Liver (tissue), 8 donors: ENCODE measurements at regions not wholly inside any gene's neighbourhood (a gene's known extent, or its start where the extent isn't known, plus 50 kb on each side); places are given as distances from the start of the nearest gene placed in this dataset.

Source experiments
- DNase-seq: peaks from one replicate; pipeline ENCODE4 v3.0.0-alpha.2; 2017; ENCODE audit warnings: low spot score
- H3K27ac ChIP-seq, 2 donors: one replicate each; pipeline ENCODE4 v1.7.0; 2013; ENCODE audit warnings: inconsistent platforms in 2 of 2, low read length in 2 of 2, control low read depth in 1 of 2, low read depth in 1 of 2, mild to moderate bottlenecking in 1 of 2
- H3K27me3 ChIP-seq, 4 donors: one replicate each; pipeline versions ENCODE4 v1.6.1 to v1.7.0; 2013; ENCODE audit warnings: low read length in 3 of 4, inconsistent platforms in 1 of 4, mild to moderate bottlenecking in 1 of 4, moderate library complexity in 1 of 4; ENCODE audit not compliant: control insufficient read depth in 4 of 4, insufficient read depth in 4 of 4
- H3K36me3 ChIP-seq, 4 donors: one replicate each; pipeline versions ENCODE4 v1.6.1 to v1.7.0; 2013; ENCODE audit warnings: low read length in 3 of 4, mild to moderate bottlenecking in 3 of 4, low read depth in 1 of 4, moderate library complexity in 1 of 4; ENCODE audit not compliant: control insufficient read depth in 4 of 4, insufficient read depth in 3 of 4
- H3K4me1 ChIP-seq, 4 donors: one replicate each; pipeline versions ENCODE4 v1.6.1 to v1.7.0; 2013; ENCODE audit warnings: low read length in 3 of 4, mild to moderate bottlenecking in 3 of 4, moderate library complexity in 1 of 4; ENCODE audit not compliant: control insufficient read depth in 4 of 4, insufficient read depth in 4 of 4
- H3K4me3 ChIP-seq, 3 donors: one replicate each; pipeline versions ENCODE4 v1.6.1 to v1.7.0; 2013; ENCODE audit warnings: low read length in 3 of 3, control low read depth in 1 of 3, low read depth in 1 of 3, mild to moderate bottlenecking in 1 of 3
- H3K9ac ChIP-seq, 2 donors: one replicate each; pipeline ENCODE4 v1.7.0; 2013; ENCODE audit warnings: low read length in 2 of 2, mild to moderate bottlenecking in 2 of 2, moderate library complexity in 2 of 2, control low read depth in 1 of 2, low read depth in 1 of 2
- H3K9me3 ChIP-seq, 4 donors: one replicate each; pipeline versions ENCODE4 v1.6.1 to v1.7.0; 2013; ENCODE audit warnings: low read length in 3 of 4; ENCODE audit not compliant: control insufficient read depth in 4 of 4
- EGR1 ChIP-seq, 2 donors: IDR thresholded peaks; 2 replicates each; pipeline ENCODE4 v1.6.1; 2016 to 2018; ENCODE audit warnings: antibody characterized with exemption in 2 of 2, low read depth in 2 of 2
- FOXA1 ChIP-seq: IDR thresholded peaks from 2 replicates; pipeline ENCODE4 v1.6.1; 2016; ENCODE audit warnings: antibody characterized with exemption
- FOXA2 ChIP-seq: IDR thresholded peaks from 2 replicates; pipeline ENCODE4 v1.6.1; 2016; ENCODE audit warnings: antibody characterized with exemption
- GABPA ChIP-seq, 2 donors: IDR thresholded peaks in 1 of 2; conservative IDR thresholded peaks in 1 of 2; 2 replicates each; pipeline ENCODE4 v1.6.1; 2016; ENCODE audit warnings: antibody characterized with exemption in 2 of 2, mild to moderate bottlenecking in 1 of 2, moderate library complexity in 1 of 2
- HNF4A ChIP-seq, 2 donors: conservative IDR thresholded peaks; 2 replicates each; pipeline ENCODE4 v1.6.1; 2016; ENCODE audit warnings: antibody characterized with exemption in 2 of 2, mild to moderate bottlenecking in 2 of 2
- HNF4G ChIP-seq: IDR thresholded peaks from 2 replicates; pipeline ENCODE4 v1.6.1; 2016; ENCODE audit warnings: antibody characterized with exemption
- JUND ChIP-seq, 2 donors: IDR thresholded peaks; 2 replicates each; pipeline ENCODE4 v1.6.1; 2016; ENCODE audit warnings: antibody characterized with exemption in 2 of 2
- NR2F2 ChIP-seq: IDR thresholded peaks from 2 replicates; pipeline ENCODE4 v1.6.1; 2016; ENCODE audit warnings: antibody characterized with exemption
- RAD21 ChIP-seq, 2 donors: IDR thresholded peaks; 2 replicates each; pipeline ENCODE4 v1.6.1; 2016; ENCODE audit warnings: antibody characterized with exemption in 2 of 2, mild to moderate bottlenecking in 2 of 2
- RXRA ChIP-seq, 2 donors: IDR thresholded peaks; 2 replicates each; pipeline ENCODE4 v1.6.1; 2017 to 2018; ENCODE audit warnings: antibody characterized with exemption in 2 of 2, mild to moderate bottlenecking in 1 of 2
- SP1 ChIP-seq: IDR thresholded peaks from 2 replicates; pipeline ENCODE4 v1.6.1; 2018; ENCODE audit warnings: antibody characterized with exemption, mild to moderate bottlenecking
- TAF1 ChIP-seq: conservative IDR thresholded peaks from 2 replicates; pipeline ENCODE4 v1.6.1; 2016; ENCODE audit warnings: antibody characterized with exemption, mild to moderate bottlenecking
- YY1 ChIP-seq: IDR thresholded peaks from 2 replicates; pipeline ENCODE4 v1.6.1; 2016; ENCODE audit warnings: antibody characterized with exemption, mild to moderate bottlenecking
- WGBS: extraction: QIAGEN DNeasy Blood & Tissue Kit; methylation state at CpG from one replicate; pipeline ENCODE4 v1.1.7; 2013; 5-methylcytosine and 5-hydroxymethylcytosine counted together
- TF ChIP-seq, protein P1 (sequence below): fragments of 150-350 bp; IDR thresholded peaks from 2 replicates; pipeline ENCODE4 v1.5.1; 2017; ENCODE audit warnings: improper control_type of control experiment, low read depth, low read length; ENCODE audit not compliant: missing input control
- TF ChIP-seq, protein P2 (sequence below): IDR thresholded peaks from 2 replicates; pipeline ENCODE4 v1.6.1; 2016; ENCODE audit warnings: antibody characterized with exemption
- TF ChIP-seq, protein P3 (sequence below): IDR thresholded peaks from 2 replicates; pipeline ENCODE4 v1.6.1; 2016; ENCODE audit warnings: antibody characterized with exemption
- TF ChIP-seq, protein P4 (sequence below): IDR thresholded peaks from 2 replicates; pipeline ENCODE4 v1.6.1; 2016; ENCODE audit warnings: antibody characterized with exemption, mild to moderate bottlenecking
- TF ChIP-seq, protein P5 (sequence below): IDR thresholded peaks from 2 replicates; pipeline ENCODE4 v1.6.1; 2016; ENCODE audit warnings: antibody characterized with exemption
- donor health status: healthy.
- donor health status: healthy.
- donor health status: healthy.
- donor health status: healthy.
- donor health status: healthy.

DNA sequence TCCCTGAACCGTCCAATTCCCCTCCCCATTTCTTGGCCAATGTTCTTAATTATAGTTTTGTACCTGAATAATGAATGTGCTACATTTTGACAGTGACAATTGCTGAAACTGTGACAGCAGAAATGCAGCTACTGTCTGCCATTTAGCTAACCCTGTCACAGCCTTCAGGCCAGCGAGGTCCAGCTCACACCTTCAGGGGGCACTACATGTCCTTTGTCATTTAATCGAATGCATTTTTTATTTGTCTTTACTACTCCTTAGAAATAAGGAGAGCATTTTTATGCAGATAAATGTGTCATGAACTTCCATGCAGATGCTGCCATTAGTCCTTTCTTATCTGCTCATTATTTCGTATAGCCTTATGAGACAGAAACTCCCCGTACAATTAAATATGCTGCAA is 159.9 kb downstream of the MZT1 start:
- Histone ChIP-seq H3K9ac (no peak overlapping the region), H3K36me3 (no peaks in the 10 kb centered on the region), H3K27me3 (no peaks in the 10 kb centered on the region), H3K4me1 (no peaks in the 10 kb centered on the region), H3K4me3 (no peak overlapping the region), H3K27ac (no peak overlapping the region), H3K9me3 (no peaks in the 10 kb centered on the region)
- no peak for DNase-seq
- WGBS: 68% methylated on average over 5 of the region's 5 CpGs
- TF ChIP-seq, protein P1, sequence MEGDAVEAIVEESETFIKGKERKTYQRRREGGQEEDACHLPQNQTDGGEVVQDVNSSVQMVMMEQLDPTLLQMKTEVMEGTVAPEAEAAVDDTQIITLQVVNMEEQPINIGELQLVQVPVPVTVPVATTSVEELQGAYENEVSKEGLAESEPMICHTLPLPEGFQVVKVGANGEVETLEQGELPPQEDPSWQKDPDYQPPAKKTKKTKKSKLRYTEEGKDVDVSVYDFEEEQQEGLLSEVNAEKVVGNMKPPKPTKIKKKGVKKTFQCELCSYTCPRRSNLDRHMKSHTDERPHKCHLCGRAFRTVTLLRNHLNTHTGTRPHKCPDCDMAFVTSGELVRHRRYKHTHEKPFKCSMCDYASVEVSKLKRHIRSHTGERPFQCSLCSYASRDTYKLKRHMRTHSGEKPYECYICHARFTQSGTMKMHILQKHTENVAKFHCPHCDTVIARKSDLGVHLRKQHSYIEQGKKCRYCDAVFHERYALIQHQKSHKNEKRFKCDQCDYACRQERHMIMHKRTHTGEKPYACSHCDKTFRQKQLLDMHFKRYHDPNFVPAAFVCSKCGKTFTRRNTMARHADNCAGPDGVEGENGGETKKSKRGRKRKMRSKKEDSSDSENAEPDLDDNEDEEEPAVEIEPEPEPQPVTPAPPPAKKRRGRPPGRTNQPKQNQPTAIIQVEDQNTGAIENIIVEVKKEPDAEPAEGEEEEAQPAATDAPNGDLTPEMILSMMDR: no peak
- TF ChIP-seq HNF4G: no peak
- no peak for TF ChIP-seq SP1
- no peak for TF ChIP-seq YY1

DNA sequence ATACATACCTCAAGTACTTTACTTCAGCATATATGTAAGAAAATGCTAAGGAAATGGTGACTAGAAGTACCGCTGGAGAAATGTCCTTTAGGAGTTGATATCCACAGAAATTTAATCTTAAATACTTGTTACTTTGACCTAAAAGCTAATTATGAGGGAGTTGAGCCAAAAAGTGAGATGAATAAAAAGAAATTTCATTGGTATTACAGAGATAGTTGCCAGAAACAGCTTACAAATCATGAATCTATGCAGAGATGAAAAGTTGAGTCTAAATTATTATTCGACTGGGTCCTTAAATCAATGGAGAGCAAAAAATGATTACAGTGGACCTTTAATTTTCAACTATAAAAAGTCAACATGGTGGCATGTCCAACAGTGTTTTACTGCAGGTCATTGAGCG is 160.9 kb downstream of the MZT1 start:
- Histone ChIP-seq H3K9ac (no peak overlapping the region), H3K27me3 (no peaks in the 10 kb centered on the region), H3K27ac (no peak overlapping the region), H3K36me3 (no peaks in the 10 kb centered on the region), H3K9me3 (no peaks in the 10 kb centered on the region), H3K4me1 (no peaks in the 10 kb centered on the region), H3K4me3 (no peak overlapping the region)
- DNase-seq: no peak
- 81% methylated on average over 3 of the region's 3 CpGs for WGBS
- TF ChIP-seq NR2F2: no peak
- TF ChIP-seq, protein P2, sequence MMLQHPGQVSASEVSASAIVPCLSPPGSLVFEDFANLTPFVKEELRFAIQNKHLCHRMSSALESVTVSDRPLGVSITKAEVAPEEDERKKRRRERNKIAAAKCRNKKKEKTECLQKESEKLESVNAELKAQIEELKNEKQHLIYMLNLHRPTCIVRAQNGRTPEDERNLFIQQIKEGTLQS: no peak
- no peak for TF ChIP-seq EGR1 (IDR thresholded peaks at IDR 0.05; ENCODE audit: low read depth in 2 of 2)
- TF ChIP-seq RAD21 (IDR thresholded peaks at IDR 0.05): no peak
- TF ChIP-seq SP1: no peak
- TF ChIP-seq, protein P3, sequence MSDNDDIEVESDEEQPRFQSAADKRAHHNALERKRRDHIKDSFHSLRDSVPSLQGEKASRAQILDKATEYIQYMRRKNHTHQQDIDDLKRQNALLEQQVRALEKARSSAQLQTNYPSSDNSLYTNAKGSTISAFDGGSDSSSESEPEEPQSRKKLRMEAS: no peak
- TF ChIP-seq HNF4A (conservative IDR thresholded peaks at IDR 0.05): no peak
- no peak for TF ChIP-seq GABPA (IDR thresholded peaks at IDR 0.05 in 1 of 2, conservative IDR thresholded peaks at IDR 0.05 in 1 of 2)
- no peak for TF ChIP-seq JUND (IDR thresholded peaks at IDR 0.05)
- TF ChIP-seq, protein P4, sequence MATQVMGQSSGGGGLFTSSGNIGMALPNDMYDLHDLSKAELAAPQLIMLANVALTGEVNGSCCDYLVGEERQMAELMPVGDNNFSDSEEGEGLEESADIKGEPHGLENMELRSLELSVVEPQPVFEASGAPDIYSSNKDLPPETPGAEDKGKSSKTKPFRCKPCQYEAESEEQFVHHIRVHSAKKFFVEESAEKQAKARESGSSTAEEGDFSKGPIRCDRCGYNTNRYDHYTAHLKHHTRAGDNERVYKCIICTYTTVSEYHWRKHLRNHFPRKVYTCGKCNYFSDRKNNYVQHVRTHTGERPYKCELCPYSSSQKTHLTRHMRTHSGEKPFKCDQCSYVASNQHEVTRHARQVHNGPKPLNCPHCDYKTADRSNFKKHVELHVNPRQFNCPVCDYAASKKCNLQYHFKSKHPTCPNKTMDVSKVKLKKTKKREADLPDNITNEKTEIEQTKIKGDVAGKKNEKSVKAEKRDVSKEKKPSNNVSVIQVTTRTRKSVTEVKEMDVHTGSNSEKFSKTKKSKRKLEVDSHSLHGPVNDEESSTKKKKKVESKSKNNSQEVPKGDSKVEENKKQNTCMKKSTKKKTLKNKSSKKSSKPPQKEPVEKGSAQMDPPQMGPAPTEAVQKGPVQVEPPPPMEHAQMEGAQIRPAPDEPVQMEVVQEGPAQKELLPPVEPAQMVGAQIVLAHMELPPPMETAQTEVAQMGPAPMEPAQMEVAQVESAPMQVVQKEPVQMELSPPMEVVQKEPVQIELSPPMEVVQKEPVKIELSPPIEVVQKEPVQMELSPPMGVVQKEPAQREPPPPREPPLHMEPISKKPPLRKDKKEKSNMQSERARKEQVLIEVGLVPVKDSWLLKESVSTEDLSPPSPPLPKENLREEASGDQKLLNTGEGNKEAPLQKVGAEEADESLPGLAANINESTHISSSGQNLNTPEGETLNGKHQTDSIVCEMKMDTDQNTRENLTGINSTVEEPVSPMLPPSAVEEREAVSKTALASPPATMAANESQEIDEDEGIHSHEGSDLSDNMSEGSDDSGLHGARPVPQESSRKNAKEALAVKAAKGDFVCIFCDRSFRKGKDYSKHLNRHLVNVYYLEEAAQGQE: no peak
- no peak for TF ChIP-seq HNF4G
- TF ChIP-seq, protein P1: no peak
- TF ChIP-seq, protein P5, sequence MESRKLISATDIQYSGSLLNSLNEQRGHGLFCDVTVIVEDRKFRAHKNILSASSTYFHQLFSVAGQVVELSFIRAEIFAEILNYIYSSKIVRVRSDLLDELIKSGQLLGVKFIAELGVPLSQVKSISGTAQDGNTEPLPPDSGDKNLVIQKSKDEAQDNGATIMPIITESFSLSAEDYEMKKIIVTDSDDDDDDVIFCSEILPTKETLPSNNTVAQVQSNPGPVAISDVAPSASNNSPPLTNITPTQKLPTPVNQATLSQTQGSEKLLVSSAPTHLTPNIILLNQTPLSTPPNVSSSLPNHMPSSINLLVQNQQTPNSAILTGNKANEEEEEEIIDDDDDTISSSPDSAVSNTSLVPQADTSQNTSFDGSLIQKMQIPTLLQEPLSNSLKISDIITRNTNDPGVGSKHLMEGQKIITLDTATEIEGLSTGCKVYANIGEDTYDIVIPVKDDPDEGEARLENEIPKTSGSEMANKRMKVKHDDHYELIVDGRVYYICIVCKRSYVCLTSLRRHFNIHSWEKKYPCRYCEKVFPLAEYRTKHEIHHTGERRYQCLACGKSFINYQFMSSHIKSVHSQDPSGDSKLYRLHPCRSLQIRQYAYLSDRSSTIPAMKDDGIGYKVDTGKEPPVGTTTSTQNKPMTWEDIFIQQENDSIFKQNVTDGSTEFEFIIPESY: no peak
- no peak for TF ChIP-seq RXRA (IDR thresholded peaks at IDR 0.05)
- no peak for TF ChIP-seq YY1
- no peak for TF ChIP-seq TAF1
- no peak for TF ChIP-seq FOXA1
- no peak for TF ChIP-seq FOXA2
